ENCODE measurements at regions not wholly inside any gene's neighbourhood (a gene's known extent, or its start where the extent isn't known, plus 50 kb on each side); places are given as distances from the start of the nearest gene placed in this dataset.

DNA sequence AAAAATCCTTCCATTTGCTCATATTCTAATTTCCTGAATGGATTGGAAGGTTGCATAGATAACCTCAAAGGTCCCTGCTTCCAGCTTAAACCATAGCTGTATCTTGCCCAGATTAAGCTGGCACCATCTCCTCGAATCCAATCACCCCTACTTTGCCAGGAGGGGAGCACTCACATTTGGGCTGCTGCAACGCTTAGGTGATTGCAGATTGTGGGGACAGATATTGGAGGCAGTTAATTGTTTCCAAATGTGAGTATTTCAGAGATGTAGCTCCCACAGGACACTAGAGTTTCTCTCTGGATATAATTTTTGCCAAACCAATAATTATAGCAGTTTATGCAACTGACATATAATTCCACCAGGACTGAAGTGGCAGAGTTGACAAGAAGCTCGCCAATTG, 53.5 kb upstream of the ACSL1 start:
- no peak overlapping the region for H3K4me3 ChIP-seq (ENCODE audit: low read depth, low read length)
- TF ChIP-seq, protein P1, sequence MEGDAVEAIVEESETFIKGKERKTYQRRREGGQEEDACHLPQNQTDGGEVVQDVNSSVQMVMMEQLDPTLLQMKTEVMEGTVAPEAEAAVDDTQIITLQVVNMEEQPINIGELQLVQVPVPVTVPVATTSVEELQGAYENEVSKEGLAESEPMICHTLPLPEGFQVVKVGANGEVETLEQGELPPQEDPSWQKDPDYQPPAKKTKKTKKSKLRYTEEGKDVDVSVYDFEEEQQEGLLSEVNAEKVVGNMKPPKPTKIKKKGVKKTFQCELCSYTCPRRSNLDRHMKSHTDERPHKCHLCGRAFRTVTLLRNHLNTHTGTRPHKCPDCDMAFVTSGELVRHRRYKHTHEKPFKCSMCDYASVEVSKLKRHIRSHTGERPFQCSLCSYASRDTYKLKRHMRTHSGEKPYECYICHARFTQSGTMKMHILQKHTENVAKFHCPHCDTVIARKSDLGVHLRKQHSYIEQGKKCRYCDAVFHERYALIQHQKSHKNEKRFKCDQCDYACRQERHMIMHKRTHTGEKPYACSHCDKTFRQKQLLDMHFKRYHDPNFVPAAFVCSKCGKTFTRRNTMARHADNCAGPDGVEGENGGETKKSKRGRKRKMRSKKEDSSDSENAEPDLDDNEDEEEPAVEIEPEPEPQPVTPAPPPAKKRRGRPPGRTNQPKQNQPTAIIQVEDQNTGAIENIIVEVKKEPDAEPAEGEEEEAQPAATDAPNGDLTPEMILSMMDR (conservative IDR thresholded peaks at IDR 0.05; ENCODE audit: low read depth, low read length), result no peak
- DNase-seq (ENCODE audit: low read depth), result no peak

DNA sequence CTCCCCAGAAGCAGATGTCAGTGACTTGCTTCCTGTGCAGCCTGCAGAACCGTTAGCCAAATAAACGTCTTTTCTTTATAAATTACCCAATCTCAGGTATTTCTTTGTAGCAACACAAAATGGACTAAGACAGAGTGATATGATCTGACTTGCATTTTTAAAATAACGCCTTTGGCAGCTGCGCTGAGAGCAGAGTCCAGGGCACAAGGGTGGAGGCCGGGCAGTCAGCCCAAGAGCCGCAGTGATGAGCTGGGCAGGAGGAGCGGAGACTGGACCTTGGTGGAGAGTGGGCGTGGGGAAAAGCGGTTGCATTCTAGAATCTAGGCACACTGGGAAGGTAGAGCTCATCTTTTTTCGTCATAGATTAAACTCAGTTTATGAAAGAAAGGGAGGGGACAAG, 56.5 kb upstream of the ACSL1 start:
- TF ChIP-seq, protein P1 (conservative IDR thresholded peaks at IDR 0.05; ENCODE audit: low read depth, low read length), result no peak
- H3K4me3 ChIP-seq (ENCODE audit: low read depth, low read length), result no peak overlapping the region
- no peak for DNase-seq (ENCODE audit: low read depth)

DNA sequence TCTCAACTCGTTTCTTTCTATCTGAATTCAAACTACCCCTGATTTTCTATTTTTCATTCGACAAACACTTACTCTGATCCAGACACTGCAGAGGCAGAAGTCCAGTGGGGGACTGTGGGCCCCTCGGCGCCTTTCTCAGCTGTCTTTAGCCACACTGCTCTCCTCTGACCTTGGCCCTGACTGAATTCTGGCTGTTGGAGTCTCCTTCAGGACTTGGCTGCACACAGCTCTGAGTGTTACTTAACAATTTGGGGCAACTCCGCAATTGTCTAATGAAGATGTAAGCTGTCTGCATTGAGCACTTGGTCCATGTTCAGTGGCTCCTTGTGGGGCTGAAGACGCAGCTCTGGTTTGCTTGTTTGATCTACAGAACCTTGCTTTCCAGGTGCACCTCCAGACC, 57.3 kb upstream of the ACSL1 start:
- TF ChIP-seq, protein P1 (conservative IDR thresholded peaks at IDR 0.05; ENCODE audit: low read depth, low read length), result no peak
- DNase-seq (ENCODE audit: low read depth), result no peak
- H3K4me3 ChIP-seq (ENCODE audit: low read depth, low read length), result no peak overlapping the region

DNA sequence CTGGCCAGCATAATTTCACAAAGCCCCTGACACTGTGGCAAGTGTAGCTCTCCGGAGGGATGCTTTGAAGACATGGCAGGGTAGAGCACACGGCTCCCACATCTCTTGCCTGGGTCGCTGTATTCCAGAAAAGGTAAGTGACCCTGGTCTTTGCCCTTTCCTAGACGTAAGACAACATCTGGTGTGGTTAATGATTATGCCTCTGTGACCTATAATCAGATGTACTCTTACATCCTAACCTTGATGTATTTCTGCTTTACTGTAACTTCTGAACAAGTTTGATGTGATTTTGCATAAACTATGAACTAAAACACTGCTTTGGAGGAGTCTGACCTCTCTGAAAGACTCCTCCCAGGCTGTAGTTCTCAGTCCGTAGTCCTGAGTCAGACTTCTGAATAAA, 59.1 kb upstream of the ACSL1 start:
- DNase-seq (ENCODE audit: low read depth), result no peak
- TF ChIP-seq, protein P1 (conservative IDR thresholded peaks at IDR 0.05; ENCODE audit: low read depth, low read length), result no peak
- H3K4me3 ChIP-seq (ENCODE audit: low read depth, low read length), result no peak overlapping the region

DNA sequence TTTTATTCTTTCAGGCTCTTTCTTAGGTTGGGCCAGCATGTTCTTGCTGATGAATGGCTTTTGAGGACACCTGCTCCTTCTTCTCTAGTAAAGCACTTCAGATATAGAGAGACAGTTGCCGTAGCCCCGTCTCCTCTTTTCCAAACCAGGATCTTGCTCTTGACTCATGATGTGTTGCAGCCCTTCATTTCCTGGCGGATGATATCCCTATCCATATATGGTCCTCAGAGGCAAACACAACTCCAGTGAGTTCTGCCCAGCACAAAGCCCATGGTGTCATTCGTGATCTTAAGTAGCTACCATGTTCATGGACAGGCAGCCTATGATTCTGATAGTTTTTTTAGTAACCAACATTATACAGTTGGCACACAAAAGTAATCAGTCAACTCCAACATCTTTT, 59.8 kb upstream of the ACSL1 start:
- no peak overlapping the region for H3K4me3 ChIP-seq (ENCODE audit: low read depth, low read length)
- no peak for DNase-seq (ENCODE audit: low read depth)
- TF ChIP-seq, protein P1 (conservative IDR thresholded peaks at IDR 0.05; ENCODE audit: low read depth, low read length), result no peak

DNA sequence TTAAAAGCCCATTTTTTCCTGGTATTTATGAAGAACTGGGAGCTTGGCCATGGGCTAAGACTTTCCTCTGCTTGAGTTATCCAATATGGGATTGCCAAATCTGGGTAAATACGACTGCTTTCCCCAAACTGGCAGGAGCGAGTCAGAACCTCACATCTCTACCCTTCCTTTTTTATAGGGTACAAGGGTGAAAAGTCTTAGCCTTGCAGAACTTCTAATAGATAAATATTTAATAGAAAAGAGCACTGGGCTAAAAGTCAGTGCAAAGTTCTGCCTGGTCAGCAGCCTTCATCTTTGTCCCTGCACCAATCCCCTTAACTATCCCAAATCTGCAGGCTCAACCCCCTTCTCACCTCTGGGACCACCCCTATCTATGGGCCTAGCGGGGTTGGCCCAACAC, 61.6 kb upstream of the ACSL1 start:
- DNase-seq (ENCODE audit: low read depth), result no peak
- TF ChIP-seq, protein P1 (conservative IDR thresholded peaks at IDR 0.05; ENCODE audit: low read depth, low read length), result no peak

DNA sequence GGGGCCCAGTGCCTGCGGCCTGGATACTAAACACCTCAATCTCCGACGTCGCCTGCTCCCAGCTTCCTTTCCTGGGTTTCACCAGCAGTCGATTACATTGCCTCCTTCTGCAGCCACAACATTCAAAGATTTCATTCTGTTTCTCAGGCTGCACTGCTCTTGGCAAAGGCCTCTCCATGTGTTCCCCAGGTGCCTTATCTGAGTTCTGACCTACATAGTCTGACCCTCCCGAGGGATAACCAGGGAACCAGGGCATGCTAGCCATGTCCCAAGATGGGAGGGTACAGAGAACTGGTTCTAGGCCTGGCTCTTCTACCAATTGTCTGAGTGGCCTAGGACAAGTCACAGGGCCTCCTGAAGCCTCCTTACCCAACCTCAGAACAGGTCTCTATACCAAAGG, 62.2 kb upstream of the ACSL1 start:
- DNase-seq (ENCODE audit: low read depth), result no peak
- H3K4me3 ChIP-seq (ENCODE audit: low read depth, low read length), result no peak overlapping the region
- TF ChIP-seq, protein P1 (conservative IDR thresholded peaks at IDR 0.05; ENCODE audit: low read depth, low read length), result no peak

More for the DNA sequence above, 61.6 kb upstream of the ACSL1 start:
- no peak overlapping the region for H3K4me3 ChIP-seq (ENCODE audit: low read depth, low read length)

Data from epithelial cell of proximal tubule (primary cell).